Gastrocnemius medialis (tissue), 4 donors: ENCODE measurements at regions not wholly inside any gene's neighbourhood (a gene's known extent, or its start where the extent isn't known, plus 50 kb on each side); places are given as distances from the start of the nearest gene placed in this dataset.

Source experiments
- ATAC-seq, 2 donors: fragments of 150-250 bp; one replicate each; pipeline ENCODE4 v1.9.1; 2016
- DNase-seq, 2 donors: peaks; one replicate each; pipeline ENCODE4 v3.0.0-alpha.2; 2019
- H3K27ac ChIP-seq, 4 donors: fragments of 200-600 bp; sonication (generic); 1 replicate in 1 of 4; 2 replicates in 3 of 4; pipeline ENCODE4 v1.5.1; 2016 to 2018; ENCODE audit warnings: mild to moderate bottlenecking in 2 of 4, moderate library complexity in 1 of 4
- H3K27me3 ChIP-seq, 3 donors: fragments of 200-600 bp; sonication (generic) in 2 of 3; 1 replicate in 1 of 3; 2 replicates in 2 of 3; pipeline versions ENCODE4 v1.5.1 to v1.6.0; 2016 to 2019; ENCODE audit warnings: mild to moderate bottlenecking in 1 of 3, moderate library complexity in 1 of 3
- H3K36me3 ChIP-seq, 2 donors: fragments of 200-600 bp; sonication (generic) in 1 of 2; one replicate each; pipeline ENCODE4 v1.5.1; 2017 to 2018
- H3K4me1 ChIP-seq, 2 donors: fragments of 200-600 bp; sonication (generic) in 1 of 2; one replicate each; pipeline ENCODE4 v1.5.1; 2016 to 2017; ENCODE audit warnings: mild to moderate bottlenecking in 2 of 2
- H3K4me3 ChIP-seq, 4 donors: fragments of 200-600 bp; sonication (generic) in 3 of 4; 1 replicate in 1 of 4; 2 replicates in 3 of 4; pipeline ENCODE4 v1.5.1; 2016 to 2019; ENCODE audit warnings: mild to moderate bottlenecking in 2 of 4
- H3K9me3 ChIP-seq, 3 donors: fragments of 200-600 bp; sonication (generic) in 2 of 3; 1 replicate in 1 of 3; 2 replicates in 2 of 3; pipeline ENCODE4 v1.5.1; 2016 to 2019
- CTCF ChIP-seq, 5 experiments: fragments of 450-650 bp in 3 of 5; fragments of 200-600 bp in 2 of 5; sonication (generic) in 2 of 5; IDR thresholded peaks in 4 of 5; conservative IDR thresholded peaks in 1 of 5; 1 replicate in 4 of 5; 2 replicates in 1 of 5; pipeline ENCODE4 v1.5.1; 2016 to 2019; ENCODE audit warnings: antibody characterized with exemption in 5 of 5, mild to moderate bottlenecking in 3 of 5, moderate library complexity in 3 of 5
- POLR2A ChIP-seq, 2 donors: fragments of 450-650 bp; IDR thresholded peaks; one replicate each; pipeline ENCODE4 v1.6.1; 2017; ENCODE audit warnings: antibody characterized with exemption in 2 of 2, mild to moderate bottlenecking in 2 of 2, moderate library complexity in 2 of 2
- in situ Hi-C, 4 donors: fragments of 200-750 bp; cut with MboI; loops; one replicate each; pipeline versions ENCODE4 v1.15.0 to v1.8.0; 2017; ENCODE audit warnings: low sequenced_read_pairs in 4 of 4
- intact Hi-C: fragments of 100-400 bp; cut with DNase I; formaldehyde crosslinking; loops from one replicate; pipeline ENCODE4 v1.15.1; 2023; ENCODE audit warnings: low total_unique reads

- H3K27me3 ChIP-seq = peaks cover 0 to 13% (median 7%) of the 10 kb centered on the region in 3 donors
- in situ Hi-C loops (no loop called here), intact Hi-C loops (loop anchor here (10.0 kb wide), 1 partner anchor 704 kb away; no protein-coding TSS in a partner anchor)
- no peak overlapping the region for H3K4me3 ChIP-seq
- no peaks in the 10 kb centered on the region for H3K9me3 ChIP-seq
- H3K4me1 ChIP-seq = no peaks in the 10 kb centered on the region
- peak overlapping the region in 3 of 4 donors; percentile 30 to 55 (median 52) for H3K27ac ChIP-seq
- H3K36me3 ChIP-seq = no peaks in the 10 kb centered on the region
- ATAC-seq = no peak
- TF ChIP-seq CTCF (IDR thresholded peaks at IDR 0.05 in 4 of 5, conservative IDR thresholded peaks at IDR 0.05 in 1 of 5) = no peak
- TF ChIP-seq POLR2A (IDR thresholded peaks at IDR 0.05) = no peak
- no peak for DNase-seq
Observed at GRCh38 chr14:101368629-101369028, 192.7 kb upstream of the DIO3 start.

GRCh38 chr14:101369194-101369915, 191.9 kb upstream of the DIO3 start:
- Histone ChIP-seq H3K4me3 (no peak overlapping the region), H3K9me3 (no peaks in the 10 kb centered on the region), H3K27me3 (peaks cover 0 to 9% (median 7%) of the 10 kb centered on the region in 3 donors), H3K36me3 (no peaks in the 10 kb centered on the region), H3K4me1 (no peaks in the 10 kb centered on the region), H3K27ac (peak overlapping the region in 3 of 4 donors; percentile 31 to 55 (median 52))
- DNase-seq = peak in 1 of 2 donors; percentile 52
- no peak for ATAC-seq
- TF ChIP-seq CTCF (IDR thresholded peaks at IDR 0.05 in 4 of 5, conservative IDR thresholded peaks at IDR 0.05 in 1 of 5) = no peak
- no peak for TF ChIP-seq POLR2A (IDR thresholded peaks at IDR 0.05)
- in situ Hi-C loops (no loop called here), intact Hi-C loops (loop anchor here (10.0 kb wide), 1 partner anchor 705 kb away; no protein-coding TSS in a partner anchor)

GRCh38 chr14:101369916-101370592, 191.2 kb upstream of the DIO3 start:
- Histone ChIP-seq H3K9me3 (no peaks in the 10 kb centered on the region), H3K4me3 (no peak overlapping the region), H3K27ac (no peak overlapping the region), H3K4me1 (no peaks in the 10 kb centered on the region), H3K36me3 (no peaks in the 10 kb centered on the region), H3K27me3 (peaks cover 0 to 2% (median 2%) of the 10 kb centered on the region in 3 donors)
- DNase-seq (no peak), ATAC-seq (no peak)
- in situ Hi-C loops (no loop called here), intact Hi-C loops (loop anchor here (10.0 kb wide), 1 partner anchor 705 kb away; no protein-coding TSS in a partner anchor)
- no peak for TF ChIP-seq CTCF (IDR thresholded peaks at IDR 0.05 in 4 of 5, conservative IDR thresholded peaks at IDR 0.05 in 1 of 5)
- no peak for TF ChIP-seq POLR2A (IDR thresholded peaks at IDR 0.05)

GRCh38 chr14:101370593-101371569, 190.4 kb upstream of the DIO3 start:
- in situ Hi-C loops (no loop called here), intact Hi-C loops (no loop called here)
- ATAC-seq = no peak
- Histone ChIP-seq H3K36me3 (no peaks in the 10 kb centered on the region), H3K4me3 (no peak overlapping the region), H3K27ac (no peak overlapping the region), H3K4me1 (no peaks in the 10 kb centered on the region), H3K27me3 (no peaks in the 10 kb centered on the region), H3K9me3 (no peaks in the 10 kb centered on the region)
- DNase-seq = no peak
- TF ChIP-seq CTCF (IDR thresholded peaks at IDR 0.05 in 4 of 5, conservative IDR thresholded peaks at IDR 0.05 in 1 of 5) (no peak), POLR2A (IDR thresholded peaks at IDR 0.05) (no peak)
